ENCODE measurements at regions not wholly inside any gene's neighbourhood (a gene's known extent, or its start where the extent isn't known, plus 50 kb on each side); places are given as distances from the start of the nearest gene placed in this dataset.

DNA sequence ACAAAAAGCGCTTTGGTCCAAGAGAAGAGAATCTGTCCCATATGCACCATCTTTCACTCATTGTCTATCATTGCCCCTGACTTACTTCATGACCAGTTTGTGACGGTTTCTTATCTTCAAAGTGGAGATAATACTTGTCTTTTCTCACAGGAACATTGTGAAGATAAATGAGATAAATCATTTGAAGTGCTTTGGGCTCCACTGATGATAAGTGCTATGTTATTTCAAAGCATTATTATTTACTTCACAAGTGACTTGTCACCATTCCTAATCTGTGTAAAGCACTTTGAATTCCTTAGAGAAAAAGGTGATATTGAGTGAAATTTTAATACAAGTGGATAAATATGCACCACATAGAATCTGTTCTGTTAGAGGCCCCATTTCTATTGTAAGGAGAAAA lies 731.6 kb upstream of the PTBP2 start:
- TF ChIP-seq, protein P1, sequence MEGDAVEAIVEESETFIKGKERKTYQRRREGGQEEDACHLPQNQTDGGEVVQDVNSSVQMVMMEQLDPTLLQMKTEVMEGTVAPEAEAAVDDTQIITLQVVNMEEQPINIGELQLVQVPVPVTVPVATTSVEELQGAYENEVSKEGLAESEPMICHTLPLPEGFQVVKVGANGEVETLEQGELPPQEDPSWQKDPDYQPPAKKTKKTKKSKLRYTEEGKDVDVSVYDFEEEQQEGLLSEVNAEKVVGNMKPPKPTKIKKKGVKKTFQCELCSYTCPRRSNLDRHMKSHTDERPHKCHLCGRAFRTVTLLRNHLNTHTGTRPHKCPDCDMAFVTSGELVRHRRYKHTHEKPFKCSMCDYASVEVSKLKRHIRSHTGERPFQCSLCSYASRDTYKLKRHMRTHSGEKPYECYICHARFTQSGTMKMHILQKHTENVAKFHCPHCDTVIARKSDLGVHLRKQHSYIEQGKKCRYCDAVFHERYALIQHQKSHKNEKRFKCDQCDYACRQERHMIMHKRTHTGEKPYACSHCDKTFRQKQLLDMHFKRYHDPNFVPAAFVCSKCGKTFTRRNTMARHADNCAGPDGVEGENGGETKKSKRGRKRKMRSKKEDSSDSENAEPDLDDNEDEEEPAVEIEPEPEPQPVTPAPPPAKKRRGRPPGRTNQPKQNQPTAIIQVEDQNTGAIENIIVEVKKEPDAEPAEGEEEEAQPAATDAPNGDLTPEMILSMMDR (conservative IDR thresholded peaks at IDR 0.05; ENCODE audit: low read depth, low read length) = no peak
- no peak for TF ChIP-seq EZH2 (IDR thresholded peaks at IDR 0.05; ENCODE audit: low read length, unreplicated experiment)
